SK-N-MC (cell line): ENCODE measurements at regions not wholly inside any gene's neighbourhood (a gene's known extent, or its start where the extent isn't known, plus 50 kb on each side); places are given as distances from the start of the nearest gene placed in this dataset.
A peak's percentile ranks its signal among the peaks of the same experiment; 100 is the strongest.

Source experiments
- DNase-seq: peaks from one replicate; pipeline ENCODE4 v3.0.0-alpha.2; 2011; ENCODE audit warnings: low read depth, low spot score
- H3K27ac ChIP-seq: fragments of 200-600 bp; sonication (generic); 2 replicates; pipeline ENCODE4 v1.5.1; 2016; ENCODE audit warnings: mixed run types
- H3K36me3 ChIP-seq: fragments of 200-600 bp; sonication (generic); 2 replicates; pipeline ENCODE4 v1.6.1; 2017; ENCODE audit warnings: antibody characterized with exemption, low read length, mixed read lengths; ENCODE audit not compliant: insufficient read depth
- H3K4me3 ChIP-seq: fragments of 200-600 bp; sonication (generic); 2 replicates; pipeline ENCODE4 v1.5.1; 2016
- H3K9ac ChIP-seq: fragments of 200-600 bp; sonication (generic); 2 replicates; pipeline ENCODE4 v1.8.0; 2017; ENCODE audit warnings: mixed run types, mixed read lengths; ENCODE audit not compliant: insufficient read length
- H3K9me3 ChIP-seq: fragments of 200-600 bp; sonication (generic); 2 replicates; pipeline ENCODE4 v1.6.1; 2017; ENCODE audit warnings: low read depth, mild to moderate bottlenecking, antibody characterized with exemption, low read length, moderate library complexity, mixed read lengths
- EZH2 ChIP-seq: fragments of 200-600 bp; sonication (generic); IDR thresholded peaks from one replicate; pipeline ENCODE4 v1.6.1; 2017; ENCODE audit warnings: antibody characterized with exemption
- FOXP2 ChIP-seq: optimal IDR thresholded peaks from 2 replicates; pipeline ENCODE3; 2011; ENCODE audit warnings: mild to moderate bottlenecking, moderate library complexity; ENCODE audit not compliant: insufficient read depth; ENCODE audit errors: extremely low read length, control extremely low read depth
- POLR2AphosphoS5 ChIP-seq: IDR thresholded peaks from 2 replicates; pipeline ENCODE4 v1.6.1; 2012; ENCODE audit warnings: mild to moderate bottlenecking, low read depth, low read length, borderline replicate concordance

GRCh38 chr9:14380061-14380836, 66.3 kb upstream of the NFIB start:
- H3K9me3 ChIP-seq = no peaks in the 10 kb centered on the region
- no peak overlapping the region for H3K4me3 ChIP-seq
- H3K27ac ChIP-seq = peak overlapping the region; percentile 16; the same call in 1 of the 2 replicates
- no peak overlapping the region for H3K9ac ChIP-seq
- no peaks in the 10 kb centered on the region for H3K36me3 ChIP-seq
- no peak for DNase-seq
- TF ChIP-seq EZH2 = no peak
- TF ChIP-seq FOXP2 = no peak
- no peak for TF ChIP-seq POLR2AphosphoS5

GRCh38 chr9:14379280-14379679, 65.3 kb upstream of the NFIB start:
- Histone ChIP-seq H3K9ac (no peak overlapping the region), H3K27ac (no peak overlapping the region), H3K9me3 (no peaks in the 10 kb centered on the region), H3K36me3 (no peaks in the 10 kb centered on the region), H3K4me3 (no peak overlapping the region)
- TF ChIP-seq FOXP2 (no peak), POLR2AphosphoS5 (no peak), EZH2 (no peak)
- no peak for DNase-seq

- H3K27ac ChIP-seq = peak overlapping the region; percentile 4
Measured at GRCh38 chr9:14373706-14374105, 59.8 kb upstream of the NFIB start.

GRCh38 chr9:14373336-14373666, 59.4 kb upstream of the NFIB start:
- no peaks in the 10 kb centered on the region for H3K9me3 ChIP-seq
- H3K36me3 ChIP-seq = no peaks in the 10 kb centered on the region
- H3K4me3 ChIP-seq = no peak overlapping the region; the same call in 1 of the 2 replicates
- no peak overlapping the region for H3K9ac ChIP-seq
- TF ChIP-seq POLR2AphosphoS5 = no peak
- TF ChIP-seq EZH2 = no peak
- no peak for TF ChIP-seq FOXP2
- peak overlapping the region; percentile 4; the same call in 1 of the 2 replicates for H3K27ac ChIP-seq
- DNase-seq = no peak

More at GRCh38 chr9:14373706-14374105, 59.8 kb upstream of the NFIB start:
- DNase-seq = no peak
- Histone ChIP-seq H3K36me3 (no peaks in the 10 kb centered on the region), H3K9me3 (no peaks in the 10 kb centered on the region), H3K4me3 (peak overlapping the region; percentile 12; the same call in 1 of the 2 replicates), H3K9ac (no peak overlapping the region)
- TF ChIP-seq POLR2AphosphoS5 (no peak), FOXP2 (no peak), EZH2 (no peak)

- Histone ChIP-seq H3K9ac (no peak overlapping the region), H3K9me3 (no peaks in the 10 kb centered on the region), H3K4me3 (no peak overlapping the region), H3K36me3 (no peaks in the 10 kb centered on the region), H3K27ac (no peak overlapping the region)
- no peak for DNase-seq
- no peak for TF ChIP-seq FOXP2
- no peak for TF ChIP-seq POLR2AphosphoS5
- no peak for TF ChIP-seq EZH2
Measured at GRCh38 chr9:14372437-14373335, 58.7 kb upstream of the NFIB start.

GRCh38 chr9:14369011-14369410, 55.1 kb upstream of the NFIB start:
- Histone ChIP-seq H3K4me3 (no peak overlapping the region), H3K36me3 (no peaks in the 10 kb centered on the region), H3K9me3 (no peaks in the 10 kb centered on the region), H3K27ac (no peak overlapping the region), H3K9ac (no peak overlapping the region)
- no peak for DNase-seq
- TF ChIP-seq POLR2AphosphoS5 (no peak), EZH2 (no peak), FOXP2 (no peak)

- Histone ChIP-seq H3K27ac (peak overlapping the region; percentile 4; the same call in 1 of the 2 replicates), H3K4me3 (peak overlapping the region; percentile 5; the same call in 1 of the 2 replicates), H3K36me3 (no peaks in the 10 kb centered on the region), H3K9me3 (no peaks in the 10 kb centered on the region), H3K9ac (no peak overlapping the region)
- TF ChIP-seq FOXP2 (peak; percentile 12), POLR2AphosphoS5 (no peak; the same call in 1 of the 2 replicates)
- no peak for DNase-seq
Measured at GRCh38 chr9:14366076-14366475, 52.1 kb upstream of the NFIB start.

GRCh38 chr9:14365670-14366069, 51.7 kb upstream of the NFIB start:
- no peaks in the 10 kb centered on the region for H3K9me3 ChIP-seq
- H3K27ac ChIP-seq = peak overlapping the region; percentile 4; the same call in 1 of the 2 replicates
- DNase-seq = no peak
- no peaks in the 10 kb centered on the region for H3K36me3 ChIP-seq
- peak overlapping the region; percentile 5; the same call in 1 of the 2 replicates for H3K4me3 ChIP-seq
- TF ChIP-seq FOXP2 = no peak
- H3K9ac ChIP-seq = no peak overlapping the region
